Activated CD8-positive, alpha-beta T cell treated with anti-CD3 and anti-CD28 coated beads for 36 hours (primary cell): ENCODE measurements at regions not wholly inside any gene's neighbourhood (a gene's known extent, or its start where the extent isn't known, plus 50 kb on each side); places are given as distances from the start of the nearest gene placed in this dataset.

Source experiments
- ATAC-seq: fragments of 200-7000 bp; cut with Tn5 transposase; one replicate; pipeline ENCODE4 v1.10.0; 2021; ENCODE audit warnings: mild to moderate bottlenecking, moderate library complexity
- CTCF ChIA-PET: fragments of 350-600 bp; sonication (Branson Sonifier 250); formaldehyde crosslinking; loops from one replicate; lab custom pipeline; 2021; ENCODE audit warnings: antibody characterized with exemption; lab: Charles Lee
- POLR2A ChIA-PET: fragments of 350-600 bp; sonication (Branson Sonifier 250); formaldehyde crosslinking; loops from one replicate; lab custom pipeline; 2021; ENCODE audit warnings: antibody characterized with exemption; lab: Charles Lee
- DNase-seq: peaks from one replicate; pipeline ENCODE4 v3.0.0-alpha.2; 2020
- H3K27ac Mint-ChIP-seq: one replicate; pipeline ENCODE4 v1.8.0; 2021; ENCODE audit warnings: mild to moderate bottlenecking, mixed read lengths
- H3K27me3 Mint-ChIP-seq: one replicate; pipeline ENCODE4 v1.8.0; 2021; ENCODE audit warnings: mixed read lengths
- H3K36me3 Mint-ChIP-seq: one replicate; pipeline ENCODE4 v1.8.0; 2021; ENCODE audit warnings: low read depth, mixed read lengths
- H3K4me1 Mint-ChIP-seq: one replicate; pipeline ENCODE4 v1.8.0; 2021; ENCODE audit warnings: low read depth, mixed read lengths
- H3K4me3 Mint-ChIP-seq: one replicate; pipeline ENCODE4 v1.8.0; 2021; ENCODE audit warnings: mild to moderate bottlenecking, moderate library complexity, mixed read lengths
- H3K9me3 Mint-ChIP-seq: one replicate; pipeline ENCODE4 v1.8.0; 2021; ENCODE audit warnings: mixed read lengths
- CTCF ChIP-seq: fragments of 200-600 bp; IDR thresholded peaks from one replicate; pipeline ENCODE4 v1.8.0; 2022; ENCODE audit warnings: antibody characterized with exemption, mild to moderate bottlenecking
- intact Hi-C: fragments of 100-400 bp; cut with micrococcal nuclease; formaldehyde crosslinking; loops from one replicate; pipeline ENCODE4 v1.10.0; 2022

DNA sequence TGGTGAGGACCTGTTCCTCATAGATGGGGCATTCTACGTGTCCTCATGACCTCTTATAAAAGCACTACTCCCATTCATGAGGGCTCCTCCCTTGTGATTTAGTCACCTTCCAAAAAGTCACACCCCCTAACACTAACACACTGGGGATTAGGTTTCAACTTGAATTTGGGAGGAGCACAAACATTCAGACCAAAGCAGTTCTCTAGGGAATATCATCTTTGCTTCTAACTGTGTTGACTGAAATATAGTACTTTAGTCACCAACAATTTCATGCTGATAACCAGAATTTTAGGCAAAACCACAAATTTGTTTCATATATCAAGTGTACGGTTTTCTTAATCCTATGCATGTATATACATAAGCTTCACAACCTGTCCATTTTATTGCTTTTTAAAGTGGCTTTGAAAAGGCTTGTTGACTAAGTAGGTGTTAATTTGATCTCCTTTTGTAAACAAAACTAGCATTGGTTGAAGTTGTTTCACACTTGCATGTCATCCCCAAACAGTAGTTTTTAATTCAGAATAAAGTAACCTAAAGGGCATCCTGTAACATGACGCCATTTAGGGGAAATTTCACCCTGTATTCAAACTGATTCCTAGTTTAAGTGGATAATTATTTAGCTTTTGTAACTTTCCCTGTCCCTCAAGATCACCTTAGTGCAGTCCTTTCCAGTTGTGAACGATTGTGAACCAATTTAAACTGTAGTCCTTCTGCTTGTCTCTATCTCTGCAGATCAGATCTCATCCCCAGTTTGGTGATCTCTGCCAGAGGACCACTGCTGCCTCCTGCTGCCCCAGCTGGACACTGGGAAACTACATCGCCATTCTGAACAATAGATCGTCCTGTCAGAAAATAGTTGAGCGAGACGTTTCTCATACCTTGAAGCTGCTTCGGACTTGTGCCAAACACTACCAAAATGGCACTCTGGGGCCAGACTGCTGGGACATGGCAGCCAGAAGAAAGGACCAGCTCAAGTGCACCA, 141.1 kb downstream of the TLR5 start:
- H3K9me3 Mint-ChIP-seq: no peaks in the 10 kb centered on the region
- no peaks in the 10 kb centered on the region for H3K27me3 Mint-ChIP-seq
- DNase-seq (no peak), ATAC-seq (no peak)
- TF ChIP-seq CTCF: no peak
- H3K4me1 Mint-ChIP-seq: no peaks in the 10 kb centered on the region
- no peak overlapping the region for H3K4me3 Mint-ChIP-seq
- intact Hi-C loops: loop anchor here (5.0 kb wide), 1 partner anchor 50 kb away; no protein-coding TSS in a partner anchor
- H3K27ac Mint-ChIP-seq: no peak overlapping the region
- ChIA-PET POLR2A (no interaction called here), CTCF (interaction anchor here (1.5 kb wide), 1 partner anchor 14 kb away, joined by 3 read pairs; no protein-coding TSS in a partner anchor)
- H3K36me3 Mint-ChIP-seq: peaks cover 13% of the 10 kb centered on the region

DNA sequence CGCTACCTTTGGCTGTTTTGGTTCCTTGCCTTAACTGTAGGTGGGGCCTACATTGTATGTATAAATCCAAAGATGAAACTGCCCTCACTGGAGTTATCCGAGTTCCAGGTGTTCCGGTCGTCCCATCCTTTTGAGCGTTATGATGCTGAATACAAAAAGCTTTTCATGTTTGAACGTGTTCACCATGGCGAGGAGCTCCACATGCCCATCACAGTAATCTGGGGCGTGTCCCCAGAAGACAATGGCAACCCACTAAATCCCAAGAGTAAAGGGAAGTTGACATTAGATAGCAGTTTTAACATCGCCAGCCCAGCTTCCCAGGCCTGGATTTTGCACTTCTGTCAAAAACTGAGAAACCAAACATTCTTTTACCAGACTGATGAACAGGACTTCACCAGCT, 139.5 kb downstream of the TLR5 start:
- intact Hi-C loops: loop anchor here (5.0 kb wide), 1 partner anchor 49 kb away; no protein-coding TSS in a partner anchor
- no peak for DNase-seq
- no peak for ATAC-seq
- ChIA-PET POLR2A (no interaction called here), CTCF (interaction anchor here (0.6 to 1.5 kb wide), 3 partner anchors 12 to 197 kb away, joined by 3 read pairs; no protein-coding TSS in a partner anchor)
- H3K27me3 Mint-ChIP-seq: no peaks in the 10 kb centered on the region
- no peaks in the 10 kb centered on the region for H3K4me1 Mint-ChIP-seq
- H3K36me3 Mint-ChIP-seq: peaks cover 13% of the 10 kb centered on the region
- TF ChIP-seq CTCF: no peak
- no peak overlapping the region for H3K27ac Mint-ChIP-seq
- no peak overlapping the region for H3K4me3 Mint-ChIP-seq
- H3K9me3 Mint-ChIP-seq: no peaks in the 10 kb centered on the region

- CTCF ChIA-PET: no interaction called here
- H3K27ac Mint-ChIP-seq: no peak overlapping the region
- POLR2A ChIA-PET: no interaction called here
- no peak for ATAC-seq
- intact Hi-C loops: no loop called here
- TF ChIP-seq CTCF: no peak
- no peaks in the 10 kb centered on the region for H3K9me3 Mint-ChIP-seq
- DNase-seq: no peak
- H3K4me1 Mint-ChIP-seq: no peaks in the 10 kb centered on the region
- no peak overlapping the region for H3K4me3 Mint-ChIP-seq
- peaks cover 1% of the 10 kb centered on the region for H3K27me3 Mint-ChIP-seq
- H3K36me3 Mint-ChIP-seq: peaks cover 13% of the 10 kb centered on the region
These were observed 136.7 kb downstream of the TLR5 start for GRCh38 chr1:223006371-223006770.

GRCh38 chr1:223006917-223007648, 136.0 kb downstream of the TLR5 start:
- DNase-seq (no peak), ATAC-seq (no peak)
- H3K36me3 Mint-ChIP-seq: peaks cover 13% of the 10 kb centered on the region
- no peaks in the 10 kb centered on the region for H3K4me1 Mint-ChIP-seq
- no peak for TF ChIP-seq CTCF
- H3K27ac Mint-ChIP-seq: no peak overlapping the region
- ChIA-PET CTCF (no interaction called here), POLR2A (no interaction called here)
- H3K27me3 Mint-ChIP-seq: peaks cover 1% of the 10 kb centered on the region
- intact Hi-C loops: no loop called here
- H3K9me3 Mint-ChIP-seq: no peaks in the 10 kb centered on the region
- no peak overlapping the region for H3K4me3 Mint-ChIP-seq
